ENCODE measurements at regions not wholly inside any gene's neighbourhood (a gene's known extent, or its start where the extent isn't known, plus 50 kb on each side); places are given as distances from the start of the nearest gene placed in this dataset.

GRCh38 chr4:164307262-164307661 is 446.7 kb upstream of the SMIM31 start:
- no peak for DNase-seq (ENCODE audit: low read depth)
- no peak overlapping the region for H3K4me3 ChIP-seq (ENCODE audit: low read depth, low read length)
- TF ChIP-seq CTCF (conservative IDR thresholded peaks at IDR 0.05; ENCODE audit: low read depth, low read length): no peak

- no peak overlapping the region for H3K4me3 ChIP-seq (ENCODE audit: low read depth, low read length)
- TF ChIP-seq CTCF (conservative IDR thresholded peaks at IDR 0.05; ENCODE audit: low read depth, low read length): no peak
- DNase-seq (ENCODE audit: low read depth): no peak
Observed at GRCh38 chr4:164312671-164313070, 441.3 kb upstream of the SMIM31 start.

GRCh38 chr4:164313853-164314252 is 440.1 kb upstream of the SMIM31 start:
- DNase-seq (ENCODE audit: low read depth): no peak
- H3K4me3 ChIP-seq (ENCODE audit: low read depth, low read length): no peak overlapping the region
- TF ChIP-seq CTCF (conservative IDR thresholded peaks at IDR 0.05; ENCODE audit: low read depth, low read length): no peak

GRCh38 chr4:164318350-164318749 is 435.6 kb upstream of the SMIM31 start:
- DNase-seq (ENCODE audit: low read depth): no peak
- H3K4me3 ChIP-seq (ENCODE audit: low read depth, low read length): no peak overlapping the region
- TF ChIP-seq CTCF (conservative IDR thresholded peaks at IDR 0.05; ENCODE audit: low read depth, low read length): no peak

- no peak for DNase-seq (ENCODE audit: low read depth)
- H3K4me3 ChIP-seq (ENCODE audit: low read depth, low read length): no peak overlapping the region
- TF ChIP-seq CTCF (conservative IDR thresholded peaks at IDR 0.05; ENCODE audit: low read depth, low read length): no peak
Observed at GRCh38 chr4:164319688-164320087, 434.2 kb upstream of the SMIM31 start.

GRCh38 chr4:164320847-164321246 is 433.1 kb upstream of the SMIM31 start:
- no peak for DNase-seq (ENCODE audit: low read depth)
- TF ChIP-seq CTCF (conservative IDR thresholded peaks at IDR 0.05; ENCODE audit: low read depth, low read length): no peak
- H3K4me3 ChIP-seq (ENCODE audit: low read depth, low read length): no peak overlapping the region

- TF ChIP-seq CTCF (conservative IDR thresholded peaks at IDR 0.05; ENCODE audit: low read depth, low read length): no peak
- no peak for DNase-seq (ENCODE audit: low read depth)
Observed at GRCh38 chr4:164326056-164326455, 427.9 kb upstream of the SMIM31 start.

More at GRCh38 chr4:164326056-164326455, 427.9 kb upstream of the SMIM31 start:
- no peak overlapping the region for H3K4me3 ChIP-seq (ENCODE audit: low read depth, low read length)
